ENCODE measurements at regions not wholly inside any gene's neighbourhood (a gene's known extent, or its start where the extent isn't known, plus 50 kb on each side); places are given as distances from the start of the nearest gene placed in this dataset.

DNA sequence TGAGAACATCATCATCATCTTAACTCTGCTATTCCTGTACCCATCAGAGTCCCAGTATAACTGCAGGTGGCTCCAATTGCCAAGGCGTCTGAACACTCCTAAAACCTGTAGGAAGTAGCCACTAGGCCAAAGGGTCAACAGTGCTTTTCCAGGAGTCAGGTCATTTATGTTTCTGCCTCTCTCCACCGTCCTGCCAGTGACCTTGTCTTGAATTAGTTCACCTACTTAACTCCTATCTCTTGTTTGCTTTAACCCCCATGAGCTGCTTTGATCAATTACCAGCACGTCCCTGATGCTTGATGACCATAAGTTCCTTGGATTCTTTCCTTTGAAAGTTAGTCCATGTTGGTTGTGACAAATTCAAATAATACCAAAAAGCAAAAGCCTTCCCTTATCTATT is 169.8 kb upstream of the ANKRD28 start:
- TF ChIP-seq, protein P1, sequence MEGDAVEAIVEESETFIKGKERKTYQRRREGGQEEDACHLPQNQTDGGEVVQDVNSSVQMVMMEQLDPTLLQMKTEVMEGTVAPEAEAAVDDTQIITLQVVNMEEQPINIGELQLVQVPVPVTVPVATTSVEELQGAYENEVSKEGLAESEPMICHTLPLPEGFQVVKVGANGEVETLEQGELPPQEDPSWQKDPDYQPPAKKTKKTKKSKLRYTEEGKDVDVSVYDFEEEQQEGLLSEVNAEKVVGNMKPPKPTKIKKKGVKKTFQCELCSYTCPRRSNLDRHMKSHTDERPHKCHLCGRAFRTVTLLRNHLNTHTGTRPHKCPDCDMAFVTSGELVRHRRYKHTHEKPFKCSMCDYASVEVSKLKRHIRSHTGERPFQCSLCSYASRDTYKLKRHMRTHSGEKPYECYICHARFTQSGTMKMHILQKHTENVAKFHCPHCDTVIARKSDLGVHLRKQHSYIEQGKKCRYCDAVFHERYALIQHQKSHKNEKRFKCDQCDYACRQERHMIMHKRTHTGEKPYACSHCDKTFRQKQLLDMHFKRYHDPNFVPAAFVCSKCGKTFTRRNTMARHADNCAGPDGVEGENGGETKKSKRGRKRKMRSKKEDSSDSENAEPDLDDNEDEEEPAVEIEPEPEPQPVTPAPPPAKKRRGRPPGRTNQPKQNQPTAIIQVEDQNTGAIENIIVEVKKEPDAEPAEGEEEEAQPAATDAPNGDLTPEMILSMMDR (IDR thresholded peaks at IDR 0.05): no peak
- no peak for TF ChIP-seq POLR2A (IDR thresholded peaks at IDR 0.05)
